ENCODE measurements at regions not wholly inside any gene's neighbourhood (a gene's known extent, or its start where the extent isn't known, plus 50 kb on each side); places are given as distances from the start of the nearest gene placed in this dataset.
"Not testable (repeated sequence)": the region's sequence is repeated elsewhere in the genome, so short reads cannot be mapped to it uniquely, and the experiment has no call there.

DNA sequence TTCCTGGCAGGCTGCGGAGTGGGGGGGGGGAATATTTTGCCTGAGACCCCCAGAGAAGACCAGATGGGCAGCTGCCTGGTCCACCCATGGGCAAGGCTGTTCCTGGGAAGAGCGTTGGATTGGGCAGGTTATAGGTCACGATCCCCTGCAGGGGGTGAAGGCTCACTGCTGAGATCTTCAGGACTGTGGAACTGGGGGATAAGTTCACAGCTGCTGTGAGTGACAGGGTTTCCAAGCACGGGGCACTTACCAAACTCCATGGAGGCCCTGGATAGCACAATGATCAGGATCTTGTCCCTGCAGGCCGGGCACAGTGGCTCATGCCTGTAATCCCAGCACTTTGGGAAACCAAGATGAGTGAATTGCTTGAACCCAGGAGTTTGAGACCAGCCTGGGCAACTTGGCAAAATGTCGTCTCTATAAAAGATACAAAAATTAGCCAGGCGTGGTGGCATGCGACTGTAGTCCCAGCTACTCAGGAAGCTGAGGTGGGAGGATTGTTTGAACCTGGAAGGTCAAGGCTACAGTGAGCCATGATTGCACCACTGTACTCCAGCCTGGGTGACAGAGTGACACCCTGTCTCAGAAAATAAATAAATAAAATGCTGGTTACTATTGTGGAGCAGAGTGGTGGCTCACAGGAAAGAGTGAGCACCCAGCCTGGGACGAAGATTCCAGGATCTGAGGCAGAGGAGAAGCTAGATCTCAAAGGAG lies 68.0 kb upstream of the HELT start:
- DNase-seq: no peak

GRCh38 chr4:184950926-184951325 lies 67.4 kb upstream of the HELT start:
- no peak for DNase-seq

DNA sequence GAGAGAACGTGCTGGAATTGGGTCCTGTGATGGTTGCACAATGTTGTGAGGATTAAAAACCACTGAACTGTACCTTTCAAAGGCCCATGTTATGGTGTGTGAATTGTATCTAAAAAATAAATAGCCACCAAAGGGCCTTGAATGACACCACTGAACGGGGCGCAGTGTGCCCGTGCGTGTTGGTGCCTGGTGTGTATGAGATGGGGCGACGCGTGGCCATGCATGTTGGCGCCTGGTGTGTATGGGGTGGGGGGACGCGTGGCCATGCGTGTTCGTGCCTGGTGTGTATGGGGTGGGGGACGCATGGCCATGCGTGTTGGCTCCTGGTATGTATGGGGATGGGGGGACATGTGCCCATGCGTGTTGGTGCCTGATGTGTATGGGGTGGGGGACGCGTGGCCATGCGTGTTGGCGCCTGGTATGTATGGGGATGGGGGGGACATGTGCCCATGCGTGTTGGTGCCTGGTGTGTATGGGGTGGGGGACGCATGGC lies 66.6 kb upstream of the HELT start:
- DNase-seq: no peak

DNA sequence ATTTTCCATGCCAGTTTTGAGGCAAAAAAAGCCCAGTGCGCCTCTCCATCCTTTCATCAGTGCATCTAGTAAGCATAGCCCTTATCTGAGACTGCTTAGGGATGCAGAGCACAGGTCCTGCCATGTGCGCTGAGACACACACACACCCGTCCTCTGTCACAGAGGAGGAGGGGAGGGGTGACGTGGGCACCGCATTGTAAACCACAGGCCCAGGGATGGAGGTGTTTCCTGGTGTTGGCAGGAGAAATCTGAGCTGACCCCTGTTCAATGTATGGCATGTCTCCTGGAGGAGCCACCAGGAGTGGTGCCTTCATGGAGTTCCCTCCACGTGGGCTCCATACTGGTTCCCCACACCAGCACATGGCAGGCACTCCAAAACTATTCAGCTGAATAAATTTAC lies 65.8 kb upstream of the HELT start:
- DNase-seq: no peak

GRCh38 chr4:184953421-184953945 lies 64.8 kb upstream of the HELT start:
- DNase-seq: no peak

GRCh38 chr4:184953971-184954370 lies 64.3 kb upstream of the HELT start:
- DNase-seq: no peak

- no peak for DNase-seq
These were observed 63.8 kb upstream of the HELT start for GRCh38 chr4:184954482-184954881.

GRCh38 chr4:184955116-184955515 lies 63.2 kb upstream of the HELT start:
- no peak for DNase-seq

- DNase-seq: no peak
These were observed 62.7 kb upstream of the HELT start for GRCh38 chr4:184955636-184956035.

DNA sequence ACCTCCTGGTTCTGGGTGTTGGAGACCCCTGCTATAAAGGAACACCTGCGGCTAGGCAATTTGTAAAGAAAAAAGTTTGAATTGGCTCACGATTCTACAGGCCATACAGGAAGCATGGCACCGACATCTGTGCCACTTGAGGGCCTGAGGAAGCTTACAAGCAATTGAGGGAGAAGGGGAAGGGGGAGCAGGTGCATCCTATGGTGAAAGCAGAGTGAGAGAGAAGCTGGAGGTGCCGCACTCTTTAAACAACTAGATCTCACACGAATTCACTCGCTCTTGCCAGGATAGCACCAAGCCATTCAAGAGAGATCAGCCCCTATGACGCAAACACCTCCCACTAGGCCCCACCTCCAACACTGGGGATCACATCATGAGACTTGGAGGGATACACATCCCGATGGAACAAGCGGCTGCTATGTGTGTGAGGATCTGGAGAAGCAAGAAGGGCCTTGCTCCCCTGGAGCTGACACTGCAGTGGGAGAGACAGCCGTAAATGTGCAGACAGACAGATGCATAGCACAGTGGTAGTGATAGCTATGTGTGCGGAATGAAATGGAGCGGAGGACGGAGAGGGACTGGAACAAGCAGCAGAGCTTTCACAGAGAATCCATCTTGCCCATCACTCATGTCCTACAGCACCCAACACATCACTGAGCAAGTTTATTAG lies 60.7 kb upstream of the HELT start:
- DNase-seq: peak; percentile 13

DNA sequence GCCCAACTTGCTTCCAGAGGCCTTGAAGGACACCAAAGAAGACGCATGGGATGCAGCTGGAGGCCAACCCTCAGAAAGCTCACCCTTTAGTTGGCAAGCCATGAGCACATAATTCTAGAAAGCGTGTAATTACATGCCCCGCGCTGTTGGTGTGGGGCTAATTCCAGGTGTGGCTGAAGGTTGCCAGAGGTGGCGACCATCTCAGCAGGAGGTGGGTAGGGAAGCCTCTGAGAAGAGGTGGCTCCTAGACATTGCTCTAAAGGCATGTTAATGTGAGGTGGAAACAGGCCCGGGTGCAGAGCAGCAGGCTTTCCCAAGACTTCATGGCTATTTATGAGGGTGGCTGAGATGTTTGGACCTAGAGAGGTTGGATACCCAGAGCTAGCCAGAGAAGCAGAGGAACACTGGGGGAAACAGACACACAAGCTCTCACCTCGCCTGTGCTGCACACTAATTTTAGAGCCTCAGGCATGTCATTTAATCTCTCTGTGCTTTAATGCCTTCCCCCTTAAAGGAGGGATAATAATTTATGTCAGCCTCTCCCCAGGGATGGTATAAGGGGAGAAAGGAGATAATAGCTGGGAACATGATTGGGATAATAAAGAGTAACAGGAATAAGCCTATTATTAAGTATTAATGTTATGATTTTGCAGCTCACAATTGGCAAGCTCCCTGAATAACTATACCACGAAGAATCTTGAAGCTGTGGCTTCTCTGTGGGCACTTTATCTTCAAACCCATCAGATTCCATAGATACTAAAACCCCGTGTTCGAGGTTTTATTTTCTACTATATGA lies 60.0 kb upstream of the HELT start:
- DNase-seq: no peak

GRCh38 chr4:184958923-184959210 lies 59.4 kb upstream of the HELT start:
- no peak for DNase-seq

GRCh38 chr4:184959309-184959708 lies 59.0 kb upstream of the HELT start:
- no peak for DNase-seq

DNA sequence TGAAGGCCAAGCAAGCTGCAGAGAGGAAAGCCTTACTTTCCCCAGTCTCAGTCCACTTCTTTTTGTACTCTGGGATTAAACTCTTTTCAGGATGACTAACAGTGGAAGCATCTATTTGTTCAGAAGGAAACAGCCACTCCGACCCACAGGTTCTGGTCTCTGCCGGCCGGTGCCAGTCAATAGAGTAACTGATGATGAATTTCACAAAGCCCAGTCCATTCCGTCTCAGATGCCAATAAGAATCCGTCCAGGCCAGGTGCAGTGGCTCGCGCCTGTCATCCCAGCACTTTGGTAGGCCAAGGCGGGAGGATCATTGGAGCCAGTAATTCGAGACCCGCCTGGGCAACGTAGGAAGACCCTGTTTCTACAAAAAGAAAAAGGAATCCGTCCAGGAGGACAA lies 58.5 kb upstream of the HELT start:
- DNase-seq: no peak

GRCh38 chr4:184960505-184960971 lies 57.8 kb upstream of the HELT start:
- no peak for DNase-seq

GRCh38 chr4:184961660-184962059 lies 56.6 kb upstream of the HELT start:
- peak; percentile 55 for DNase-seq

- no peak for DNase-seq
These were observed 56.1 kb upstream of the HELT start for GRCh38 chr4:184962125-184962638.

DNA sequence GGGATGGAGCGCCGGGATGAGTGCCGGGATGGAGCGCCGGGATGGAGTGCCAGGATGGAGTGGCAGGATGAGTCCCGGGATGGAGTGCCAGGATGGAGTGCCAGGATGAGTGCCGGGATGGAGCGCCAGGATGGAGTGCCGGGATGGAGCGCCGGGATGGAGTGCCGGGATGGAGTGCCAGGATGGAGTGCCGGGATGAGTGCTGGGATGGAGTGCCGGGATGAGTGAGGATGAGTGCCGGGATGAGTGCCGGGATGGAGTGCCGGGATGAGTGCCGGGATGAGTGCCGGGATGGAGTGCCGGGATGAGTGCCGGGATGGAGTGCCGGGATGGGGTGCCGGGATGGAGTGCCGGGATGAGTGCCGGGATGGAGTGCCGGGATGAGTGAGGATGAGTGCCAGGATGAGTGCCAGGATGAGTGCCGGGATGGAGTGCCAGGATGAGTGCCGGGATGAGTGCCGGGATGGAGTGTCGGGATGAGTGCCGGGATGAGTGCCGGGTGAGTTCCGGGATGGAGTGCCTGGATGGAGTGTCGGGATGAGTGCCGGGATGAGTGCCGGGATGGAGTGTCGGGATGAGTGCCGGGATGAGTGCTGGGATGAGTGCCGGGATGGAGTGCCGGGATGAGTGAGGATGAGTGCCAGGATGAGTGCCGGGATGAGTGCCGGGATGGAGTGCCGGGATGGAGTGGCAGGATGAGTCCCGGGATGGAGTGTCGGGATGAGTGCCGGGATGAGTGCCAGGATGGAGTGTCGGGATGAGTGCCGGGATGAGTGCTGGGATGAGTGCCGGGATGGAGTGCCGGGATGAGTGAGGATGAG lies 52.9 kb upstream of the HELT start:
- not testable (repeated sequence) for DNase-seq

- not testable (repeated sequence) for DNase-seq
These were observed 52.1 kb upstream of the HELT start for GRCh38 chr4:184966051-184966691.

DNA sequence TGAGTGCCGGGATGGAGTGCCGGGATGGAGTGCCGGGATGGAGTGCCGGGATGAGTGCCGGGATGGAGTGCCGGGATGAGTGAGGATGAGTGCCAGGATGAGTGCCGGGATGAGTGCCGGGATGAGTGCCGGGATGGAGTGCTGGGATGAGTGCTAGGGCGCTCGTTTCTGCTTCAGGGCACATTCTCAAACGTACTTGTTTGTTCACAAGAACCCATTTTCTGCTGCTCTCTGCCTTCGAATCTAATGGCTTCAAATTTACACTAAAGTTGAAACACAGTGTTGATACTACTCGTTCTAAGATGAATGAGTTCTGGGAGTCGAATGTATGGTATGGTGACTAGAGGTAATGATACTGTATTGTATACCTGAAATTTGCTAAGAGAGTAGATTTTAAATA lies 50.6 kb upstream of the HELT start:
- not testable (repeated sequence) for DNase-seq

GRCh38 chr4:184968366-184968765 lies 49.9 kb upstream of the HELT start:
- no peak for DNase-seq

Measured in NCI-H510A (cell line).